Endodermal cell (in vitro differentiated cells): ENCODE measurements at regions not wholly inside any gene's neighbourhood (a gene's known extent, or its start where the extent isn't known, plus 50 kb on each side); places are given as distances from the start of the nearest gene placed in this dataset.

Experiments used
- DNase-seq: peaks from one replicate; pipeline ENCODE4 v3.0.0-alpha.2; 2017
- H3K27ac ChIP-seq: 2 replicates; pipeline ENCODE4 v1.5.1; 2013; ENCODE audit warnings: mild to moderate bottlenecking, low read depth, low read length, moderate library complexity
- H3K27me3 ChIP-seq: 2 replicates; pipeline ENCODE4 v1.6.1; 2013; ENCODE audit warnings: mild to moderate bottlenecking, low read length, moderate library complexity; ENCODE audit not compliant: insufficient read depth, control insufficient read depth, poor library complexity, severe bottlenecking
- H3K36me3 ChIP-seq: 2 replicates; pipeline ENCODE4 v1.7.0; 2013; ENCODE audit warnings: mild to moderate bottlenecking, low read length, moderate library complexity; ENCODE audit not compliant: control insufficient read depth, insufficient read depth
- H3K4me1 ChIP-seq: one replicate; pipeline ENCODE4 v1.7.0; 2013; ENCODE audit warnings: low read length; ENCODE audit not compliant: control insufficient read depth, insufficient read depth
- H3K4me3 ChIP-seq: 2 replicates; pipeline ENCODE4 v1.5.1; 2013; ENCODE audit warnings: mild to moderate bottlenecking, low read length, moderate library complexity
- H3K9ac ChIP-seq: 2 replicates; pipeline ENCODE4 v1.6.1; 2013; ENCODE audit warnings: mild to moderate bottlenecking, low read length, moderate library complexity; ENCODE audit not compliant: poor library complexity, severe bottlenecking; ENCODE audit errors: extremely low read depth
- H3K9me3 ChIP-seq: 2 replicates; pipeline ENCODE4 v1.6.1; 2013; ENCODE audit warnings: mild to moderate bottlenecking, low read length, moderate library complexity; ENCODE audit not compliant: control insufficient read depth
- H3K27ac Mint-ChIP-seq: 2 replicates; pipeline ENCODE4 v1.8.0; 2020; ENCODE audit warnings: mixed read lengths
- H3K27me3 Mint-ChIP-seq: 2 replicates; pipeline ENCODE4 v1.8.0; 2021; ENCODE audit warnings: mild to moderate bottlenecking, mixed read lengths; ENCODE audit not compliant: insufficient read depth
- H3K36me3 Mint-ChIP-seq: 2 replicates; pipeline ENCODE4 v1.8.0; 2020; ENCODE audit warnings: low read depth, mixed read lengths
- H3K4me1 Mint-ChIP-seq: 2 replicates; pipeline ENCODE4 v1.8.0; 2020; ENCODE audit warnings: mixed read lengths
- H3K4me3 Mint-ChIP-seq: 2 replicates; pipeline ENCODE4 v1.8.0; 2020; ENCODE audit warnings: mild to moderate bottlenecking, moderate library complexity, mixed read lengths
- H3K9me3 Mint-ChIP-seq: 2 replicates; pipeline ENCODE4 v1.8.0; 2020; ENCODE audit warnings: mild to moderate bottlenecking, mixed read lengths
- WGBS, 2 experiments: methylation state at CpG; one replicate each; pipeline versions ENCODE4 v1.1.5 to v1.1.7; 2013; ENCODE audit warnings: missing lambda C conversion rate in 2 of 2, mixed read lengths in 1 of 2; ENCODE audit not compliant: insufficient coverage in 1 of 2, insufficient read length in 1 of 2; 5-methylcytosine and 5-hydroxymethylcytosine counted together
- TF ChIP-seq, protein P1 (sequence below): fragments of 200-600 bp; sonication (generic); conservative IDR thresholded peaks from 2 replicates; pipeline ENCODE4 v1.5.0; 2021; ENCODE audit warnings: antibody characterized with exemption, mild to moderate bottlenecking

DNA sequence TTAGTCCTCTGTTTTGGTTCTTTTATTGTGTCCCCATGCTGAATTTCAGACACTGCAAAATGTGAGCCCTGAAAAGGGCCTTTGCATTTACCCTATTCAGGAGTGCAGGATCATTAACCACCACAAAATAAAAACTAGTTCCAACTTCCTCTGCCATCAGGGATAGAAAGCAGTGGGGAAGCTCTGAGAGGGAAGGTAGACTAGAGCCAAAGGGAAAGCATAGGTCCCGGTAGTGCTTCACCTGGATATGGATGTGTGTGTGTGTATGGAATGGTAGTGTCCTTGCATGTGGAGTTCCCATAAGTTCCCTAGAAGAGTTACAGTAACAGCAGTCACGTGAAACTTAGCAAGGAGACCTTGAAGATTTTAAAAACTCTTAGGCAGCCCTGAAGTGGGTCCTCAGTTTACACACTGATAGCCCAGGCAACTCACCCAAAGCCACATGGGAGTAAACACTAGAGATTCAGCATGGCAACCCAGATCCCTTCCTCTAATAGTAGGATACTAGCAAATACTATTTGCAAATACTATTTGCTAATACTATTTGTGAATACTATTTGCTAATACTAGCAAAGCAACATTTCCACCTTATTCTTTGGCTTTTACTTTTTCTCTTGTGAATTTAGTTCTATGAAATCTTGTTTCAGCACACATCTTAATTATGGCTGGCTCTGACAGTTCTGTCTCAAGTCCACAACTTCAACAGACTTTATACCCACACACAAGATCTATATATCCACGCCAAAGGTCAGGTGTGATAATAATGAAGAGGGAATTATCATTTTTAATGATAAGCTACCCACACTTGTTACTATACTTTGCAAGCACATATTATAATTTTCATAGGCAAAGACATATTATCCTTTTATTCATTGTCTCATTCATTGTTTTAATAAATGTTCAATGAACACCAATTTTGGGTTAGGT is 70.4 kb upstream of the IFNE start:
- no peaks in the 10 kb centered on the region for H3K27me3 Mint-ChIP-seq
- no peaks in the 10 kb centered on the region for H3K27me3 ChIP-seq
- WGBS, 2 experiments, result 85 to 93% methylated on average over 2 of the region's 3 CpGs
- no peak overlapping the region for H3K9ac ChIP-seq
- H3K36me3 Mint-ChIP-seq, result no peaks in the 10 kb centered on the region
- no peak overlapping the region for H3K4me3 Mint-ChIP-seq
- no peaks in the 10 kb centered on the region for H3K9me3 ChIP-seq
- TF ChIP-seq, protein P1, sequence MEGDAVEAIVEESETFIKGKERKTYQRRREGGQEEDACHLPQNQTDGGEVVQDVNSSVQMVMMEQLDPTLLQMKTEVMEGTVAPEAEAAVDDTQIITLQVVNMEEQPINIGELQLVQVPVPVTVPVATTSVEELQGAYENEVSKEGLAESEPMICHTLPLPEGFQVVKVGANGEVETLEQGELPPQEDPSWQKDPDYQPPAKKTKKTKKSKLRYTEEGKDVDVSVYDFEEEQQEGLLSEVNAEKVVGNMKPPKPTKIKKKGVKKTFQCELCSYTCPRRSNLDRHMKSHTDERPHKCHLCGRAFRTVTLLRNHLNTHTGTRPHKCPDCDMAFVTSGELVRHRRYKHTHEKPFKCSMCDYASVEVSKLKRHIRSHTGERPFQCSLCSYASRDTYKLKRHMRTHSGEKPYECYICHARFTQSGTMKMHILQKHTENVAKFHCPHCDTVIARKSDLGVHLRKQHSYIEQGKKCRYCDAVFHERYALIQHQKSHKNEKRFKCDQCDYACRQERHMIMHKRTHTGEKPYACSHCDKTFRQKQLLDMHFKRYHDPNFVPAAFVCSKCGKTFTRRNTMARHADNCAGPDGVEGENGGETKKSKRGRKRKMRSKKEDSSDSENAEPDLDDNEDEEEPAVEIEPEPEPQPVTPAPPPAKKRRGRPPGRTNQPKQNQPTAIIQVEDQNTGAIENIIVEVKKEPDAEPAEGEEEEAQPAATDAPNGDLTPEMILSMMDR, result no peak
- peaks cover 49% of the 10 kb centered on the region for H3K4me1 Mint-ChIP-seq
- no peak overlapping the region for H3K4me3 ChIP-seq
- no peaks in the 10 kb centered on the region for H3K4me1 ChIP-seq
- H3K9me3 Mint-ChIP-seq, result no peaks in the 10 kb centered on the region
- H3K27ac ChIP-seq, result no peak overlapping the region
- H3K27ac Mint-ChIP-seq, result peak overlapping the region; percentile 53
- peaks cover 7% of the 10 kb centered on the region for H3K36me3 ChIP-seq
- no peak for DNase-seq

DNA sequence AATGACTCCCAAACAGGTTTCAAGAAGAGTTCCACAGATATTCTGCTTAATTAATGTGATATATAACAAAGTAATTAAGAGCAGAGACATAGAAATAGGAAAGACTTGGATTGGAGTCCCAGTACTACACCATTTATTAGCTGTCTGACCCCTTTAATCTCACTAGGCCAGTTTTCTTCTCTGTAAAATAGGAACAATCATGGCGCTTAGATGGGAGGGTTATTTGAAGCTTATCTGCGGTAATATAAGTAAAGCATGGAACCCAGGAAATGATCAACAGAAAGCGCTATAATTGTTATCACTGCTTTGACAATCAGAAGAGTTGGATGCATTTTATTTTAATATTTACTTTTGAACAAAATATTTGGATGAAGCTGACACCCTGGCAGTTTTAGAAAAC is 71.3 kb upstream of the IFNE start:
- TF ChIP-seq, protein P1, result no peak
- Histone ChIP-seq H3K9me3 (no peaks in the 10 kb centered on the region), H3K27ac (no peak overlapping the region), H3K27me3 (no peaks in the 10 kb centered on the region), H3K9ac (no peak overlapping the region), H3K36me3 (peaks cover 7% of the 10 kb centered on the region), H3K4me3 (no peak overlapping the region), H3K4me1 (no peaks in the 10 kb centered on the region)
- Mint-ChIP-seq H3K9me3 (no peaks in the 10 kb centered on the region), H3K4me1 (peaks cover 57% of the 10 kb centered on the region), H3K27me3 (no peaks in the 10 kb centered on the region), H3K4me3 (no peak overlapping the region), H3K27ac (no peak overlapping the region), H3K36me3 (no peaks in the 10 kb centered on the region)
- 96 to 100% methylated on average over 2 to 3 of the region's 3 CpGs for WGBS, 2 experiments
- no peak for DNase-seq

DNA sequence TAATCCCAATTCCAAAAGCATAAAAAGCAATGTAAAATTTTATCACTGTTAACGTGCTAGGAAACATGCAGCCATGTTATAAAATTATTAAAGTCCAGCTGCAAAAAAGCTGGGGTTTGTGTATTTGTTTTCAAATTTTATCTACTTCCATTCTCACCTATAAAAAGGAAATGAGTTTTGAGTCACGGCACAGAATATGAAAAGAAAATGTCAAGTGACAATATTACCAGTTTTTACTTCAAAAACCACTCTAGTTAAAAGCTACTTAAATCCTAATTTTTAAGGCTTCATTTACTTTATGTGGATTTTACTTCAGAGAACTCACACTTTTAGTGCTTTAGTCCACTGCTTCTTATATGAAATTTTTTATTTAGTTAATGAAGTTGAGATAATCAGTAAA is 72.7 kb upstream of the IFNE start:
- no peaks in the 10 kb centered on the region for H3K36me3 Mint-ChIP-seq
- Histone ChIP-seq H3K27me3 (no peaks in the 10 kb centered on the region), H3K36me3 (peaks cover 3% of the 10 kb centered on the region), H3K27ac (no peak overlapping the region), H3K4me3 (no peak overlapping the region), H3K9me3 (no peaks in the 10 kb centered on the region), H3K4me1 (no peaks in the 10 kb centered on the region), H3K9ac (no peak overlapping the region)
- no peak overlapping the region for H3K27ac Mint-ChIP-seq
- H3K4me3 Mint-ChIP-seq, result no peak overlapping the region
- DNase-seq, result no peak
- WGBS, 2 experiments, result 92% methylated on average over 2 of the region's 2 CpGs; no CpG with 5 or more reads in 1 of the 2 experiments
- H3K27me3 Mint-ChIP-seq, result no peaks in the 10 kb centered on the region
- H3K9me3 Mint-ChIP-seq, result no peaks in the 10 kb centered on the region
- TF ChIP-seq, protein P1, result no peak
- peaks cover 52% of the 10 kb centered on the region for H3K4me1 Mint-ChIP-seq
